HG03175 (cell line): ENCODE measurements at regions not wholly inside any gene's neighbourhood (a gene's known extent, or its start where the extent isn't known, plus 50 kb on each side); places are given as distances from the start of the nearest gene placed in this dataset.

Experiments used
- ATAC-seq: cut with Tn5 transposase; IDR thresholded peaks from one replicate; pipeline ENCODE4 v1.9.1; 2021; ENCODE audit warnings: mild to moderate bottlenecking, moderate library complexity; ENCODE audit not compliant: unreplicated experiment

DNA sequence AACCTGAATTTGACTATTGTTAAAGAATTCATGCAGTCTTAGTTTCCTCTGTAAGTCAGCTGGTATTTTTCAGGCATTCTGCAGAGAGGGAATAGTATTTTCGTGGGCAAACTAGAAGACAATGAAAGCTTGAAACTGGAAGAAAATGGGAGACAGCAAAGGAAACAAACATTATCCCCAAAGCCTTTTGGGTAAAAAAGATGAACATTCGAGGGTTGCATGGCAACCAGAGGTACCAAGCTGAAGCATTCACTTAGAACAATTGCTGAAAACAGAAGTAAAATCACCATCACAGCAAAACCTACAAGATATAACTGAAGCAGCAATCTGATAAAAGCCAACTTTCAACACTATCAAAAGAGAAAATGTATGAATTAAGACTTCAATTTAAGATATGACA is 233.7 kb downstream of the SCG2 start:
- ATAC-seq: no peak

DNA sequence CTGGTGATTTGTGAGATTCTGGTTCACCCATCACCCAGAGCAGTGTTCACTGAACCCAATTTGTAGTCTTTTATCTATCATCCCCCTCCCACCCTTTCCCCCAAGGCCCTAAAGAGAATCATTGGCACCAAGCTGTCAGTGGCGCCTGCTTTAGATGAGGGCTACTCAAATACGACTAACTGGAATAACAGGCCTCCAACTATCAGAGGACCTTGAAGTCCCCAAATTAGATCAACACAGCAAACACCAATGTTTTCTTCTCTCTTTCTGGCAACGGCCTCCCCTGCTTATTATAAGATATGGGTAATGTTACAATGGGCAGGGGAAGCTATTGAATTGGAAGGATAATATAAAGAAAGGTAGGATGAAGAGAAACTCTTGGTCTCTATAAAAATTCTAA is 232.3 kb downstream of the SCG2 start:
- ATAC-seq: no peak

- no peak for ATAC-seq
Observed at GRCh38 chr2:223383315-223383714, 218.8 kb downstream of the SCG2 start.

GRCh38 chr2:223386189-223386588 is 216.0 kb downstream of the SCG2 start:
- no peak for ATAC-seq

DNA sequence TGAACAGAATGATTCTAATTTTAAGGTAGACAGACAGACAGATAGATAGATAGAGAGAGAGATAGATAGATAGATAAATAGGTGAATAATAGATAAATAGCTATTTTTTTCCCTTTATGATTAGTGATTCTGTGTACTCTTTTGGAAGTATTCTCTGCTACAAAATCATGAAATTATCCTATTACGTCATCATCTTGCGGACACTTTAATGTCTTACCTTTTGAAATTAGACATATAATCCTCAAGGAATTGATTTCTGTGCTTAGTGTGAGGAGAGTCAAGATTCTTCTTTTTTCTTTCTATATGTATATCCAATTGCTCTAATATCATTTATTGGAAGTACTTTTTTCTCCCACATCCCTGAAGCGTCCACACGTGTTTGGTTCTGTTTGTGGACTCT is 215.2 kb downstream of the SCG2 start:
- no peak for ATAC-seq

DNA sequence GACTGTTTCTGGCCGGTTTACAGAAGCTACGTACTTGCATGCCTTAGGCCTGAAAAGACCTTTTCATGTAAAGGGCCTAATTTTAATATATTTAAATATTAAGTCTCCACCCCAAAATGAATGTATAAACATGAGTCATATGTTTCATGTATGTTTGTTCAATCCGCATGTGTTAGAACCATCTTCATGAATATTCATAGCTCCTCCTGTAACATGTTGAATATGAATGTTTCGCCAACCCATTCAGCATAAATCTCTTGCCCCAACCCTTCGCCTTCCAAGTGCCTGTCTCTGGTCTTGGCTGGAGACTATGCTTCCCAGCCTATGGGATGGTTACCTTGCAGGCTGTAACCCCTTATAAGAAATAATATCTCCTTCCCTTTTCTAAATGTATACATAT is 212.5 kb downstream of the SCG2 start:
- no peak for ATAC-seq

DNA sequence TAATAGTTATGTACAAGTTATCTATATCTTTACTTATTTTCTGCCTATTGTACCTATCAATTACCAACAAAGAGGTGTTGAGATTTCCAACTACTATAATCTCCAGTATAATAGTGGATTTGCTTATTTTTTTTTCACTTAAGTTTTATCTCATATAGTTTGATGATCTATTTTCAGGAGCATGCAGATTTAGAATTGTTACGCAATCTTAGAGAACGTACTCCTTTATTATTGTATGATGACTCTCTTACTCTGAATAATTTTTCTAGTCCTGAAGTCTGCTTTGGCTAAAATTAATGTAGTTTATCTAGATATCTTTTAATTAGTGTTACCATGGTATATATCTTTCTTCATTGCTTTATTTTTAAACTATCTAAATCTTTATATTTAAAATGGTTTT is 205.2 kb downstream of the SCG2 start:
- ATAC-seq: no peak

GRCh38 chr2:223399357-223399957 is 202.7 kb downstream of the SCG2 start:
- no peak for ATAC-seq

GRCh38 chr2:223404616-223405015 is 197.5 kb downstream of the SCG2 start:
- ATAC-seq: no peak

DNA sequence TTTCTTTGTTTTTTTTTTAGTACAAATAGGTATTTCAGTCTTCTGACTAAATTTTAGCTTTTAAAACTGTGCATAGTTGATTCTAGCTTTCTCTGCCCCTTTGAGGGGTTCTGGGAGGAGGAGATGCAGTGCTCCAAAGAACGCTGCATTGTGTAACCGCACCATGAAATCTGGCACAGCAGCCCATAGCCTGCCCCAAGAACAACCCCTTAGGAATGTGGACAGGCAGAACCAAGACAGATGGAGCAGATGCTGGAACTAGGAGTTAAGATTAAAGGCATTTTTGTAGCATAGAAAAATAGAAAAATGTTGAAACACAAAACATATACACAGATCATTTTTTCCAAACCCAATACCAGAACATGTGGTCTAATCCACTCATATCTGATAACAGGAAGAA is 187.5 kb downstream of the SCG2 start:
- no peak for ATAC-seq

DNA sequence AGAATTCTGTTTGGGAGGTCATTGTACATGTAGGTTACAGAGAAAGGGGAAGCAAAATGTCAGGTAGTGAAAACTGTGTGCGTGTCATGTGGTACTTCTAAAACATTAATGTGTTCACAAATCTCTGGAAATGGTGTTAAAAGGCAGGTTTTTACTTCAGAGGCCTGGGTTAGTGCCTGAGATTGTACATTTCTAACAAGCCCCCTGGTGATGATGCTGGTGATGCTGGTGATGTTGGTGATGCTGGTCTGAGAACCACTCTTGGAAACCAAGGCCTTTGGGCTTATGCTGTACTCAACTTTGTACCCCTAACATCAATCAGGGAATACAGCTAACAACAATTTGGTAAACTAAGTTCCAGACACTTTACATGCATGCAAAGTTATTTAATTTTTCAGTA is 187.1 kb downstream of the SCG2 start:
- no peak for ATAC-seq

DNA sequence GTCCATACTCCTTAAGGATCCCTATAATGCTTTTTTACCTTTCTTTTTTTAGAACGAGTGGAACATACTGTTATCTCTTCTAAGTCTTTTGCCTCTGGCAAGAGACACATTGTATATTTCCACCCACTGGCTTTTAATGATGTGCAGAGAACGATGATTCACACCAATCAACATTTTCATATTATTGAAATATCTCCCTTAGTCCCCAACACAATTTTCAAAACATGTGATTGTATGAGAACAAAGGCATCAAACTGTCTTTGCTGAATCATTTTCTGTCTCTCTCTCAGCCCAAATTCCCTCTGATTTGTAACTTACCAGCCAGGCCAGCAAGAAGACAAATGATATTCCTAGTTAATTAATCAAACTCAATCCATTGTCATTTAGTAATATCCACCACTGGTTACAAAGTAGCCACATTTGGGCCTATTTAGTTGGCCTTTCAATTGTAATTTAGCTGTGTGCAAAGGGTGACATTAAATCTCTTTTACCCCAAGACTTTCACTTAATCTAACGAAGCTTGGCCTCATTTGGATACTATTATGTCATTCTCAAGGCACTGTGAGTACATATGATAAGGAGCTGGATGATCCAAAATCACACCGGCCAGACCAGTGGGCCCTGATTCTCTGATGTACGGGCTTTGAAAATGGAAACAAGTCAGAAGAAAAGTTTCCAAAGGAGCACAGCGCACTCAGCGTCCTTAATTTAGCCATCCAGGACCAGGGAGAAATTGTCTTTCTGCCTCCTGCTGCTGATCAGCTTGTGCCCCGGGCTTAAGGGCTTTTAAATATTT is 185.1 kb downstream of the SCG2 start:
- no peak for ATAC-seq

GRCh38 chr2:223418131-223418530 is 184.0 kb downstream of the SCG2 start:
- ATAC-seq: no peak

GRCh38 chr2:223418604-223419199 is 183.5 kb downstream of the SCG2 start:
- ATAC-seq: no peak

DNA sequence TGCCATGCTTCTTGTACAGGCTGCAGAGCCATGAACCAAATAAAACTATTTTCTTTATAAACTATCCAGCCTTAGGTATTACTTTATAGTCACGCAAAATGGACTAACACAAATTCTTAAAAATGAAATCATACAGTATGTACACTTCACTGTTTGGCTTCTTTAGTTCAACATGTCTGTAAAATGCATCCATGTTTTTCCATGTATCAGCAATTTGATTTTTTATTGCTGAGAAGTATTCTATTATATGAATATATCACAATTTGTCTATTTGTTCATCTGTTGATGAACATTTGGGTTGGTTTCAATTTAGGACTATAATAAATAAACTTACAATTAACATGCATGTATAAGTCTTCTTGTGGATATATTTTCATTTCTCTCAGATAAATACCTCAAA is 182.1 kb downstream of the SCG2 start:
- ATAC-seq: no peak

GRCh38 chr2:223431479-223431878 is 170.7 kb downstream of the SCG2 start:
- ATAC-seq: no peak

- no peak for ATAC-seq
Observed at GRCh38 chr2:223433461-223433860, 168.7 kb downstream of the SCG2 start.

- no peak for ATAC-seq
Observed at GRCh38 chr2:223437788-223438187, 164.4 kb downstream of the SCG2 start.

DNA sequence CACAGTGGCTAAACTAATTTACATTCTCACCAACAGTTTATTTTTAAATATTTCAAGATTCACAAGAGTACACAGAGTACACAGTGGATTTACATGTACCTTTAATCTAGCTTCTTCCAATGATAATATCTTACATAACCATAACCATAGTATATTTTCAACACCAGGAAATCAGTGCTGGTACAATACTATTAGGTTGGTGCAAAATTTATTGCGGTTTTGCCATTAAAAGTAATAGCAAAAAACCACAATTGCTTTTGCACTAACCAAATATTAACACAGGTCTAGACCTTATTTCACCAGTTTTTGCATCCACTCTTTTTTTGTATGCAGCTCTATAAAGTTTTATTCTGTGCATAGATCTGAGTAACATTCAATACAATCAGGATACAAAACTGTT is 163.0 kb downstream of the SCG2 start:
- ATAC-seq: no peak

DNA sequence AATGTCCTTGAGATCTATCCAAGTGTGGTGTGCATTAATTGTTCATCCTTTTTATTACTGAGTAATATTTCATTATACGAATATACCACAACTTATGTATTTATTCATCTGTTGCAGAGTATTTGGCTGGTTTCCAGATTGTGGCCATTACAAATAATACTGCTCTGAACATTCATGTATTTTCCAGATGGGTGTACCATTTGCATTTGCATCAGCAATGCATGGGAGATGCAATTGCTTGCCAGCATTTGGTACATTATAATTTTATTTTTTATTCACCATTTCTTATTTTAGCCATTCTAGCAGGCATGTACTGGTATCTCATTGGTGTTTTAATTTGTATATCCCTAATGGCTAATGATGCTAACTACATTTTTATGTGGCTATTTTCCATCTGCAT is 162.4 kb downstream of the SCG2 start:
- no peak for ATAC-seq

GRCh38 chr2:223442847-223443246 is 159.3 kb downstream of the SCG2 start:
- ATAC-seq: no peak

DNA sequence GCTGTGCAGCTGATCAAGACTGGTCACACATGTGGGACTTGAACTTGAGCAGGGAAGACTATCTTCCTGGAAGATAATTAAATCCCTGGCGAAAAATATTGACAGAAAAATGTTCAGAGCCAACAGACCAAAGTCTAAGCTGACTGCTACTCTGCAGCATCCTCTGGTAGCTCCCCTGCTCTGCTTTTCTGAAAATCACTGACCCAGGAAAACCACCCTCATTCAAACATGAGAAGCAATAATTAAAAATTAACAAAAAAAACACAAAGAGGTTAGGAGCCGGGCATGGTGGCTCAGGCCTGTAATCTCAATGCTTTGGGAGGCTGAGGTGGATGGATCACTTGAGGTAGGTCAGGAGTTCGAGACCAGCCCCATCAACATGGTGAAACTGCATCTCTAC is 151.9 kb downstream of the SCG2 start:
- no peak for ATAC-seq
